ENCODE measurements at regions not wholly inside any gene's neighbourhood (a gene's known extent, or its start where the extent isn't known, plus 50 kb on each side); places are given as distances from the start of the nearest gene placed in this dataset.

GRCh38 chr20:12327205-12327604, 409.5 kb downstream of the BTBD3 start:
- no peak for TF ChIP-seq CTCF (IDR thresholded peaks at IDR 0.05; ENCODE audit: insufficient read depth, low read length, poor library complexity, severe bottlenecking)
- TF ChIP-seq EZH2phosphoT487 (conservative IDR thresholded peaks at IDR 0.05; ENCODE audit: low read length), result no peak
